OCI-LY1 (cell line): ENCODE measurements at regions not wholly inside any gene's neighbourhood (a gene's known extent, or its start where the extent isn't known, plus 50 kb on each side); places are given as distances from the start of the nearest gene placed in this dataset.

ENCODE experiments used
- CTCF ChIP-seq: fragments of 200-600 bp; sonication (generic), shearing (Covaris generic); IDR thresholded peaks from 2 replicates; pipeline ENCODE4 v1.5.1; 2017; ENCODE audit warnings: mild to moderate bottlenecking, antibody characterized with exemption, low read length, moderate library complexity, mixed read lengths
- EZH2 ChIP-seq: fragments of 200-600 bp; sonication (generic), shearing (Covaris generic); IDR thresholded peaks from 2 replicates; pipeline ENCODE4 v1.8.0; 2017; ENCODE audit warnings: borderline replicate concordance, mixed run types, mild to moderate bottlenecking, antibody characterized with exemption, low read length, moderate library complexity, mixed read lengths

DNA sequence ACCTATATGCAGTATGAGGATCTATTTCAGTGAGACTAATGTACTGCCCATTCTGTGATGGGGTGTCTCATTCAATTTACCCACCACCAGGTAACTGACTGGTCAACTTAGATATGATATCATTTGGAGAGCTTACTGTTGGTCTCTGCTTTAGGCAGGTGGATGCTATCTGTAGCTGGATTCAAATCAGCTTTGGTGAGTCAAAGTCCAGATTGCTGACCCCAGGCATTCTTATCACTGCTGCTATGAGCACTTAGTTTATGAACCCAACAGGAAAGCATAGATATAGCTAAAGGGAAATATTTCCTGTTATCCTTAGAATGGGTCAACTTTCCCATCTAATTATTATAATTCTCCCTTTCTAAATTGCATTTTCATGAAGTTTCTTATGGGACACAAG, 1295.2 kb upstream of the SPRY2 start:
- TF ChIP-seq CTCF (no peak), EZH2 (no peak)
